Glomerular visceral epithelial cell (primary cell): ENCODE measurements at regions not wholly inside any gene's neighbourhood (a gene's known extent, or its start where the extent isn't known, plus 50 kb on each side); places are given as distances from the start of the nearest gene placed in this dataset.
A peak's percentile ranks its signal among the peaks of the same experiment; 100 is the strongest.

Source experiments
- DNase-seq: peaks from one replicate; pipeline ENCODE4 v3.0.0-alpha.2; 2016; ENCODE audit errors: extremely low spot score

DNA sequence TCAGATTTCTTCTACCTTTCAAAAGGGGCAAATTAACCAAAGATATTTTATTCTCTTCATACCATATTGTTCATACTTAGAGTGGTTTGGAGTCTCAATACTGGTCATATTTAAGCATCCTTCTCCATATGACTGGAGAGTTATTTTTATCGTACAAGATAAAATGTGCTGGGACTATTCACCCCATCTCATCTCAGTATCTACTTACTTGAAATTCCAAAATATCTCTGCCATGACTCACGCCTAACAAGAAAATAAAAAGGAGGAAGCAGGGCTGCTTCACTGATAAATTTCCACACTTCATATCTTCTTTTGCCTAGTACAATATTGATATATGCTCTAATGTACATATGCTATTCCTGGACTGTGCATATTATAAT lies 277.9 kb upstream of the CDH9 start:
- DNase-seq: peak; percentile 68

DNA sequence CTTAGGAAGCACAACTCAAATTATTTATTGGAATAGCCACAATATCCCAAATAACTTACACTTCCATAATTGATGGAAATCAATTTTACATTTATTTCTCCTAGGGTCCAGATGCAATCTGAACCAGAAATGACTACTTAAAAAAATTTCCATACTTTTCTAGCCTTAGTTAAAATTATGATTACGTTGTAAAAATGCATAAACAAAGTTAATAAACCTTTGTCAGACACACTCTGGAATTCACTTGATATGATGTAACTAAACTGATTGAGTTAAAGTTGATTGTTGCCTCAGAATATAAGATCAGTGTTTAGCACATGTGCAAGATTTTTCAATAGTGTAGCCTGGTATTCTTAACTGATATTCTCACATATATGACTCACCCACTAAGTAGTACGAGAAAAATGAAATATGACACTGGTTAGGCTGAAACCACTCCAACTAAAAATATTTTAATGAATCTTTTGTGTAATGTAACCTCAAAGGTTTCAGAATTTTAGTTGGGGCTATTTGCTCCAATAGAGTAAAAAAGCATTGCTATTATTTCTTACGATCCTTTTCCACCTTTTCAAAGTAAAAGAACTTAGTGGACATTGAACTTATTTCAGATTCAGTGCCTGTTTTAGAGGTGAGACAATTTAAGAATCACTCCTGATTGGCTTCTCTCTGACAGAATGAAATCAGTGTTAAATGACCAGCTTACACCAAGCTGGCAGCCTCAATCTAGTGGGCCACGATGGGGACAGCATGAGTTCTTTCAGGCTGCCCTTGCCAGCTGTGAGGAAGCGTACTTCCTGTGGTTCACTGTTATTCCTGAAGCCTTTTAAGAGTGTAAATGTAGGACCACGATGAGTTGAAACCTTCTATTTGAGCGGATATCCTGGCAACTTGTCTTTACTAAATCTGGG lies 277.2 kb upstream of the CDH9 start:
- DNase-seq: peak; percentile 60

DNA sequence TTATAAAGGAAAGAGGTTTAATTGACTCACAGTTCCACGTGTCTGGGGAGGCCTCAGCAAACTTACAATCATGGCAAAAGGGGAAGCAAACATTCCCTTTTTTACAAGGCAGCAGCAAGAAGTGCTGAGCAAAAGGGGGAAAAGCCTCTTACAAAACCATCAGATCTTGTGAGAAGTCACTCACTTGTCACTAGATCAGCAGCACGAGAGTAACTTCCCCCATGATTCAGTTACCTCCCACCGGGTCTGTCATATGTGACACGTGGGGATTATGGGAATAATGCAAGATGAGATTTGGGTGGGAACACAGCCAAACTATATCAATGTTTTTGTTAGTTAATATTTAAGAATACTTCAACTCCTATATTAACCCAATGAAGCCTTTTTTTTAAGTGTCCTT lies 275.2 kb upstream of the CDH9 start:
- no peak for DNase-seq

DNA sequence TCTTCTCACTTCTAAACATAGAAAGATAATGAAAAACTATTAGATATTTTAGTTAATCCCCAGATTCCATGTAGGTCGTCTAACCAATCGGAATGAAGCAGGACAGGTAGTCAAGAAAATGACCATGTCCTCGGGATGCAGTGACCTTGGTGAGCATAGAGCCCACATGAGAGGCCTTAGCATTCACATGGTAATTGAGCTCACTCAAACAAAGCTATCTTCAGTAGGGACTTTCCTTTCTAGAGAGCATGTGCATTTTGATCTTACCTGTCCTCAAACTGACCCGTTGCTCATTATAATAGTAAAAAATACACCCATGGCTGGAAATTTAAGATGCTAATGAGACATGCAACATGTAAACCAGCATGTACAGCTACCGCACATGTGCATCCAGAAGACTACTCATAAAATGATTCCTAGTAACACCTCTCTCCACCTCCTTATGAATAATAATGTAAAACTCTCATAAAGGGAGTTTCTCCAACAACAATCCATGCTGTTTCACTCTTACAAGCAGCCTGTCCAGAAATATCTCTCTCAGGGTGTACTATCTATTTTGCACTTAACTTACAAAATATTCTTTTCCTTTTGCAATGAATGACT lies 274.0 kb upstream of the CDH9 start:
- DNase-seq: no peak

DNA sequence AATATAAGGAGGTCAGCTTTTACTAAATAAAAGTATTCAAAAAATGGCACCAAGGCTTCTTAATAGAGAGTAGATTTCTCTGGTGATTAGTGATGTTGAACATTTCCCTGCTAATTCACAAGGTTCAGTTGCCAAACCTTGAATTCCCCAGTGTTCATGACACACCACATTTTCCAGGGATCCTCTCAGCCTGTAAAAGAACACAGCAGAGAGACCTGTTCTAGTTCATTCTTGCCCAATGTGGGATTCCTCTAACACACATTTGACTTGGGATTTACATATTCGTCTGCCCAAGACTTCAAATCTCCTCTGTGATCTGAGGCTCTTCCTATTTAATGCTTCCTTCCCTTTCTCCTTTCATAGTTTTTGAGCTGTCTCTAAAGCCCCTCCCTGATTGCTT lies 273.2 kb upstream of the CDH9 start:
- no peak for DNase-seq

DNA sequence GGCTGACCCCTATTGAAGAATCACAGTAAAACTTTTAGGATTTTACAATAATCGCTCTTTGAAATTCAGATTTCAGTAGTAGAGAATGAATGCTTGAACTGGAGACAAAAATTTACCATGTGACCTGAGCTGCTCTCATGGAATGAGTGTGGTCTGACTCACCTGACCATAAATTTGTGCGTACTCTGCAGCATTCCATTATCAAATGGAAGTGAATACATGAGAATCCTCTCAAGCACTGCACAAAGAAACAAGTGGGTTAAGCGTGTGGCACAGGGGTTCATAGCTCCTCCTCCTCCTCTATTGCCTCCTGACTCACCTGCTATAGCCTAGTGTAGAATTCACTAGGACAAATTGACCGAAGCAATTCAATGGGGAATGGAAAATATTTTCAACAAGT lies 269.8 kb upstream of the CDH9 start:
- DNase-seq: peak; percentile 63

DNA sequence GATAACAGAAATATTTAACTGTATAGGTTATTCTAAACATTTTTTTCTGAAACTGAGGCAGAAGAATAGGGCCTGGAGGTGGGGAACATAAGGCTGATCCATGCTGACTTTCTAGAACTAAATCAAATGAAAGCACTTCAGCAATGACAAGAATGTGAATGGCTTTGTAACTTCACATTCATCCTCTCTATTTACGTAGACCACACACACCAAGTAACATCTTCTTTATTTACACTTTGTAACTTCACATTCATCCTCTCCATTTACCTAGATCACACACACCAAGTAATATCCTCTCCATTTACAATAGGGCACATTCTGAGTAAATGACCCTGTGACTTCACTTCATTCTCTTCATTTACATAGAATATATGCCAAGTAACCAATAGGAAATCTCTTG lies 251.8 kb upstream of the CDH9 start:
- DNase-seq: no peak

DNA sequence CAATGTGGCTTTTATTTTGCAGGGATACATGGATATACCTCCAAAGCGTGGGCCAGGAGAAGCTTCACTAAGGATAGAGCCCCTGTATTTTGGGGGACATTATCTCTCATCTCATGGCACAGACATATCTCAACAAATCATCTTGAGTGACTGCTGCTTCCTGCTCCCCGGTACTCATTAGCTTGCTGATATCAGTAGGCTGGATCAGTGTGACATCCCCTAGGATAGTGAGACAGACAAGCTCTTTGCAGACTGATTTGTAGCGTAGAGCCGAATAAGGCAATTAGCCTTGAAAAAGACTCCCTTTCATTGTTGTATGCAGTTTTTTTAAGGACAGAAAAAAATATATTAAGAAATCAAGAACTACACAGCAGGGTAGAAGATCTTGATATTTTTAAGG lies 237.7 kb upstream of the CDH9 start:
- no peak for DNase-seq

DNA sequence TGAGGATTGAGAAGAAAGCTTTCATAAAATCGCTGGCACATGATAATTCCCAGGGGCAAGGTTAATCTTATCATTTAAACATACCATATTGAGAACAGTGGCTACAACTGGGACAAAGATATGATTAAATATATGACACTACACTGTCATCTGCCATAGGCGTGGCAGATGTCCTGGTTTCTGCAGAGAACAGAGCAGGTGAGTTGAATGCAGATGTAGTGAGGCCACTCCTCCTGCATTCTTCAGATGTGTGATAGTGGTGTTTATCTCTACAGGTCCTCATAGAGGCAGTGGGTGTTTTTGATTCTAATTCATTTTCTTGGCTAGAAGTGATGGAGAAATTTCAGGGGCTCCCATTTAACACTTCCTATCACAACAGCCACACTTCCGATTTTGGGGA lies 237.0 kb upstream of the CDH9 start:
- DNase-seq: no peak

DNA sequence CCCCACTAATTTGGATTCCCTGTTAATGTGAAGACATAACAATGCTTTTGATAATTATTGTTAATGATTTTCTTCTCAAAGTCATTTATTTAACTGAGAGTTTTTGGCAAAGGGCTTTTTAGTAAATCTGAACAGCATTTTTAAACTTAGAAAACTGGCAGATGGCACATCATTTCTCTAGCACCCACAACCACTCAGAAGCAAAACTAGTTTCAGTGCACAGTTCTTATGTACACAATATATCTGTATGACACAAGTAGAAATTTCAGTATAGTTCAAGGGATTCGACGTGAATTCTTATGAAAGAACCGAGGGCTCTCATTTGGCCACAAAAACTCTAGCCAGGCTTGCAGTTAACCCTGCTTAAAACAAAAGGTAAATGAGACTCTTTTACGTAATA lies 231.4 kb upstream of the CDH9 start:
- no peak for DNase-seq

DNA sequence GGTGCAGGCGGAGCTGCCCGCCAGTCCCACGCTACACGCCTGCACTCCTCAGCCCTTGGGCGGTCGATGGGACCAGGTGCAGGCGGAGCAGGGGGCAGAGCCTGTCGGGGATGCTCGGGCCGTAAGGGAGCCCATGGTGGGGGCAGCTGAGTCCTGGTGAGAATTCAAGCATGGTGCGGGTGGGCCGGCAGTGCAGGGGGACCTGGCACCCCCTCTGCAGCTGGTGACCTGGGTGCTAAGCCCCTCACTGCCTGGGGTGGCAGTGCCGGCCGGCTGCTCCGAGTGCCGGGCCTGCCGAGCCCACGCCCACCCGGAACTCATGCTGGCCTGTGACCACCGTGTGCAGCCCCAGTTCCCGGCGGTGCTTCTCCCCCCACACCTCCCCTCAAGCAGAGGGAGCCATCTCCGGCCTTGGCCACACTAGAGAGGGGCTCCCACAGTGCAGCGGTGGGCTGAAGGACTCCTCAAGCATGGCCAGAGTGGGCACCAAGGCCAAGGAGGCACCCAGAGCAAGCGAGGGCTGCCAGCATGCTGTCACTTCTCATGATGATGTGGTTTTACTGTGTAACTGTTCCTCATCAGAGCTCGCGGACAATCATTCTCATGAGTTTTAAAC lies 228.9 kb upstream of the CDH9 start:
- DNase-seq: no peak

DNA sequence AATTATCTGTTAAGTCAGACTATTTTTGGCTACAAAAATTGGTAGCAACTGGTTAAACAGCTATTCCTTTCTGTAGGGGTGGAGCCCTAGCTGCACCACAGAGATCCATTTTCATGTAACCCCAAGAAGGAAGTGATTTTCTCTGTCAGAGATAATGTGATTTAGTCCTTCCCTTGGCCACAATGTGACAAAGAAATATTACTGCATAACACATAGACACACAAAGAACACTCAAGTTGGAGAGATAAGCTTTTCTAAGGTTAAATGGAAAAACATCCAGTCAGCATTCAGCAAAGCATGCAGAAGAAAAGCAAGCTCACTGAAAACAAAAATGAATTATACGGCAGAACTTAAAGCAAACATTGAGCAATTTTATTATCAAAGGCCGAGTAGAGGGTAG lies 227.8 kb upstream of the CDH9 start:
- DNase-seq: no peak

DNA sequence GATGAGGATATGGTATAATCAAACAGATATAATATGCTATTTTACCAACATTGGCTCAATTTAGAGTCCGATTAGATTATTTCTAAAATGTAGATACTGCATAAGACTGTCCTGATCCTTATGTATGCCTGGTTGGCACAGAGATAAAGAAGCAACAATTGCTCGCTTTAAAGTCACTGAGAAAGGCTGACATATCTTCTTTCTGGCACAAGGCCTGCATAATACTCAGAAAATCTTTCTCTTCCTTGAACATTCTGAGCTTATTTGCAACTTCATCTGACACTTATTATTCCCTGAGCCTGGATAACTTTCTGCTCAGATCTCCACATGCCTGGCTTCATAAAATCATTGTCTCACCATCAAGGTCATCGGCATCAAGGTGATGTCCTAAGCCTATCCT lies 219.3 kb upstream of the CDH9 start:
- no peak for DNase-seq

DNA sequence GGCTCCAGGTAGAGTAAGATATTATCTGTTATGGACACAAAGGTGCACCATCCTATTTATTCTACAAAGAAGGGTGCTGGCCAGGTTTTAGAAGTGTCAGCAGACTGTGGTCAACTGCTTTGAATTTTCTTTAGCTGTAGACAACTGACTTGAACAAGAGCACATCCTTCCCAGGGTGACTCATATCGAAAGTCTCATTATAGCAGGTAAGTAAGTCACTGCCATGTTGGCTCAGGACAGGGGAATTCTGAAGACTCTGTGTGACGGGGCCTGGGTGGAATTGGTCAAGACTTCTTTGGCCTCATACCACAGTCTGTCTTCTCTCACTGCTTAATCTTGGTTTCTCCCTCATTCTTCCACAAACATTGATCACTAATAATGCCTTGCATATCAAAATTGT lies 214.5 kb upstream of the CDH9 start:
- no peak for DNase-seq

DNA sequence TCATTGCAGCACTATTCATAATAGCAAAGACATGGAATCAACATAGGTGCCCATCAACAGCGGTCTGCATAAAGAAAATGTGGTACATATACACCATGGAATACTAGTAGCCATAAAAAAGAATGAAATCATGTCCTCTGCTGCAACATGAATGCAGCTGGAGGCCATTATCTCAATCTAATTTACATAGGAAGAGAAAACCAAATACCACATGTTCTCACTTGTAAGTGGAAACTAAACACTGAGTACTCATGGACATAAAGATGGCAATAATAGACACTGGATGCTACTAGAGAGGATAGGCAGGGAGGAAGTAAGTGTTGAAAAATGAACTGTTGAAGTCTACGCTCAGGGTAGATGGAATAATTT lies 203.9 kb upstream of the CDH9 start:
- DNase-seq: no peak

DNA sequence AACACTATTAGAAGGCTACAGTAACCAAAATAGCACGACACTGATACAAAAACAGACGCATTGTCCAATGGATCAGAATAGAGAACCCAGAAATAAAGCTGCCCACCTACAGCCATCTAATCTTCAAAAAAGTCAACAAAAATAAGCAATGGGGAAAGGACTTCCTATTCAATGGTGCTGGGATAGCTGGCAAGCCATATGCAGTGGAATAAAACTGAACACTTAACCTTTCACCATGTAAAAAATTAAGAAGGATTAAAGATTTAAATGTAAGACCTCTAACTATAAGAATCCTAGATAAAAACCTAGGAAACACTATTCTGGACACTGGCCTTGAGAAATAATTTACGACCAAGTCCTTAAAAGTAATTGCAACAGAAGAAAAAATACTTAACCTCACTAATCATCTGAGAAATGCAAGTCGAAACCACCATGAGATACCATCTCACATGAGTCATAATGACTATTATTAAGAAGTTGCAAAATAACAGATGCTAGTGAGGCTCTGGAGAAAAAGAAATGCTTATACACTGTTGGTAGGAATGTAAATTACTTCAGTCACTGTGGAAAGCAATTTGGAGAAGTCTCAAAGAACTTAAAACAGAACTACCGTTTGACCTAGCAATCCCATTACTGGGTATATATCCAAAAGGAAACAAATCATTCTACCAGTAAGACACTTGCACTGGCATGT lies 203.3 kb upstream of the CDH9 start:
- peak; percentile 89 for DNase-seq

DNA sequence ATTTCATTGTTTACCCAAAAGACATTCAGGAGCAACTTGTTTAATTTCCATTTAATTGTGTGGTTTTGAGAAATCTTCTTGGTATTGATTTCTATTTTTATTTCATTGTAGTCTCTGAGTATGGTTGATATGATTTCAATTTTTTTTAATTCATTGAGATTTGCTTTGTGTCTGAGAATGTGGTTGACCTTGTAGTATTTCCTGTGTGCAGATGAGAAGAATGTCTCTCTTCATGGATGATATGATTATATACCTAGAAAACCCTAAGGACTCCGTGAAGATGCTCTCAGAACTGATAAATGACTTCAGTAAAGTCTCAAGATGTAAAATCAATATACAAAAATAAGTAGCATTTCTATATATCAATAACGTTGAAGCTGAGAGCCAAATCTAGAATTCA lies 202.4 kb upstream of the CDH9 start:
- no peak for DNase-seq

DNA sequence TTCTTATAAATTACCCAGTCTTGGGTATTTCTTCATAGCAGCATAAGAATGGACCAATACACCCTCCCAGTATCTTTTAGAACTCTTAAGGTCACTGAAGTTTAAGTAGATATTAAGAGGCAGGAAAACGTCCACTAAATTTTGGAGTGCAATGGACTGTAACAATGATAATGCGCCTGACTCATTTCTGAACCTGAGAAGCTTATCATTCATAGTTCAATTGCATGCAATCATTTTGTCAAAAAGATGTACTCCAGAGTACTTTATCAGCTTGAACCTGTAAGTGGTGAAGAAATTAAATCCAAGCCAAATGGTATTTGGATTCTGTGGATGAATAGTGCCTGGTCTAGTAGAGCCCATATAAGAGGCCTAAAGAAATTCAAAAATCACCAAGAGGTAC lies 196.5 kb upstream of the CDH9 start:
- DNase-seq: no peak

DNA sequence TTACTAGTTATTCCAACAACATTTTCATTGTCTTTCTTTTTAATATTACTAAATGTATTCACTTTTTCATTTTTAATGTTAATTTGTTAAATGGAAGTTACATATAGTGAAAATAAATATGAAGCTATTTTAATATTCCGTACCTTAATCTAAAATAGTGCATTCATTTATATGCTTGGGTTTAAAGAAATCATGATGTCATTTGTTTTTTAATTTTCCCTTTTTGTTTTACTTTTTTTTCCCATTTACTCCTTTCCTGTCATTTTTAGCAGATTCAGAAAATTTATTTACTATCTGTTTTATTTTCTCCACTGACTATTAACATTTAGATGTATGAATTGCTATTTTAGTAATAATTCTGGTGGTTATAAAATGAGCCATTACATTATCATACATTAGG lies 183.0 kb upstream of the CDH9 start:
- no peak for DNase-seq

DNA sequence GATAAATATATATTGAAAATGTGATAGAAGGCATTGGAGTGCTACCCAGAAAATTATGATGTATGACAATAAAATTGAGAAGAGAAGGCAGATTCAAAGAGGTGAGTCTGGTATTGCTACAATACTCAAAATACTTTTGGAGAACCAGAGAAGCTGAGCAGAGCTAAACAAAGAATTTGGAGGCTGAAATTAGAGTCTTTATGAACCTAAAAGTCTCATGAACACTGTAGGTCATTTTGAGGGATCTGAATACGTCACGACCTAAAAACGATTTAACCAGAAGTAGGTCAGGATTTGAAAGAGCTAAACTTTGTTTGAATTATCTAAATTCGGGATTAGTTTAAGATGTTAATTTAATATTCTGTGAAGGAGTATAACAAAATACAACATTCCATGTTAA lies 182.4 kb upstream of the CDH9 start:
- DNase-seq: no peak

DNA sequence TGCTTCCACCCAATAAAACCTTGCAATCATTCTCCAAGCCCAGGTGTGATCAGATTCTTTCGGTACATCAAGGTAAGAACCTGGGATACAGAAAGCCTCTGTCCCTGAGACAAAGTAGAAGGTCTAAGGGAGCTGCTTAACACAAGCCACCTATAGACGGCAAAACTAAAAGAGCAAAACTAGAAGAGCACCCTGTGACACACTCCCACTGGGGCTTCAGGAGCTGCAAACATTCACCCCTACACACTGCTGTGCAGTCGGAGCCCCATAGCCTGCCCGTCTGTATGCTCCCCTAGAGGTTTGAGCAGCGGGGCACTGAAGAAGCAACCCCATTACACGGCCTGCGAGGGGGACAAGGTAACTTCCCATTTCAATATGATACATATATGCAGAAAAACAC lies 179.6 kb upstream of the CDH9 start:
- no peak for DNase-seq

DNA sequence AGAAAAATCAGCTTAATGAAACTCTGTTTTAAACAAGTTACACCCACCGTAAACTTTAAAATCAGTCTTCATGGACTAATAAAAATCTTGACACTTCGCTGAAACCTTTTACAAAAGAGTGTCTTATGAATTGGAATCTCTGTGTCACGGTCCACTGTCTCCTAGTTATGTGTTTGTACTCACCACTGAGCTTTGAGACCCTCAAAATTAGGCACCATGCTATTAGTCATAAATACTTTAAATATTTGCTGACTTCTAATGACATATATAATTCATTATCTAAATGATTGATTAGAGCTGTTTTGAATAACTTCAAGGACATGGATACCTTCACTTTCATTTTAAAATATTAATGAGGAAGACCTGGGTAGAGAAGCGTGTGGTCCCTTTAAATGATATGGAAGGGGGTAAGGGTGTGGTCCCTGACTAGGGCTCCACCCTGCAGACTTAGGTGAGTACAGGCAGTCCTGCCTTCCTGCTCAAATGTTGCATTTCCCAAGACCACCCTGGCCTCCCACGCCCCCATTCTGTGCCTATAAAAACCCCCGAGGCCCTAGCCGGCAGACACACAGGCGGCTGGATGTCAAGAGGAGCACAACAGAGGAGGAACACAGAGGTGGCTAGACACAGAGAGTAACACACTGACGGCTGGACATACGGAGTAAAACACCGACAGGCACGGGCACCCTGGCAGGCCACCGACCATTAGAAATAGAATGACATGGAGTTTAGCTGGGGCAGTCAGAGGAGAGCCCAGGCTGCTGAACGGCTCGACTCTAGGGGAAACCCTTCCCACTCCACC lies 179.0 kb upstream of the CDH9 start:
- DNase-seq: peak; percentile 33
